Keratinocyte (primary cell): ENCODE measurements at regions not wholly inside any gene's neighbourhood (a gene's known extent, or its start where the extent isn't known, plus 50 kb on each side); places are given as distances from the start of the nearest gene placed in this dataset.

Experiments used
- DNase-seq: peaks from one replicate; pipeline ENCODE4 v3.0.0-alpha.2; 2011; ENCODE audit warnings: low read depth, missing footprints, low spot score
- FAIRE-seq: peaks from 2 replicates; lab custom pipeline; 2011; peaks lifted over from hg19 to GRCh38; lab: Jason Lieb, UNC
- H2AFZ ChIP-seq: 2 replicates; pipeline ENCODE4 v1.6.0; 2012; ENCODE audit warnings: low read length, control low read depth, inconsistent platforms; ENCODE audit not compliant: control insufficient read depth
- H3K27ac ChIP-seq: 2 replicates; pipeline ENCODE4 v1.5.1; 2011; ENCODE audit warnings: low read length; ENCODE audit not compliant: control insufficient read depth, insufficient read depth
- H3K27me3 ChIP-seq: 3 replicates; pipeline ENCODE4 v1.6.0; 2011; ENCODE audit warnings: low read length; ENCODE audit not compliant: control insufficient read depth, insufficient read depth; ENCODE audit errors: extremely low read depth
- H3K36me3 ChIP-seq, 2 experiments: 2 replicates in 1 of 2; 3 replicates in 1 of 2; pipeline ENCODE4 v1.5.1; 2011; ENCODE audit warnings: low read length in 2 of 2, mild to moderate bottlenecking in 1 of 2; ENCODE audit not compliant: control insufficient read depth in 2 of 2, insufficient read depth in 2 of 2; ENCODE audit errors: extremely low read depth in 1 of 2
- H3K4me1 ChIP-seq: 3 replicates; pipeline ENCODE4 v1.5.1; 2011; ENCODE audit warnings: low read length; ENCODE audit not compliant: control insufficient read depth, insufficient read depth; ENCODE audit errors: extremely low read depth
- H3K4me2 ChIP-seq: 3 replicates; pipeline ENCODE4 v1.6.0; 2011; ENCODE audit warnings: low read depth, low read length; ENCODE audit not compliant: control insufficient read depth, insufficient read depth; ENCODE audit errors: extremely low read depth
- H3K4me3 ChIP-seq, 3 experiments: fragments of 200-600 bp in 1 of 3; sonication (generic) in 1 of 3; 2 replicates in 2 of 3; 3 replicates in 1 of 3; pipeline ENCODE4 v1.5.1; 2011 to 2016; ENCODE audit warnings: low read length in 3 of 3, mild to moderate bottlenecking in 3 of 3, control low read depth in 2 of 3, inconsistent platforms in 1 of 3, low read depth in 1 of 3, mixed read lengths in 1 of 3, mixed run types in 1 of 3, moderate library complexity in 1 of 3; ENCODE audit not compliant: control insufficient read depth in 2 of 3, insufficient read depth in 2 of 3; ENCODE audit errors: extremely low read depth in 1 of 3
- H3K79me2 ChIP-seq: 2 replicates; pipeline ENCODE4 v1.6.0; 2012; ENCODE audit warnings: low read length; ENCODE audit not compliant: control insufficient read depth, insufficient read depth
- H3K9ac ChIP-seq: 3 replicates; pipeline ENCODE4 v1.6.0; 2011; ENCODE audit warnings: low read length; ENCODE audit not compliant: control insufficient read depth, insufficient read depth; ENCODE audit errors: extremely low read depth
- H3K9me1 ChIP-seq: 3 replicates; pipeline ENCODE4 v1.6.0; 2011; ENCODE audit warnings: low read length; ENCODE audit not compliant: control insufficient read depth, insufficient read depth; ENCODE audit errors: extremely low read depth
- H3K9me3 ChIP-seq: 2 replicates; pipeline ENCODE4 v1.5.1; 2012; ENCODE audit warnings: low read depth, low read length; ENCODE audit not compliant: control insufficient read depth
- H4K20me1 ChIP-seq: 3 replicates; pipeline ENCODE4 v1.6.0; 2011; ENCODE audit warnings: low read length; ENCODE audit not compliant: control insufficient read depth, insufficient read depth; ENCODE audit errors: extremely low read depth
- EZH2 ChIP-seq: IDR thresholded peaks from one replicate; pipeline ENCODE4 v1.6.1; 2012; ENCODE audit warnings: inconsistent platforms, mild to moderate bottlenecking, low read length, moderate library complexity
- dilution Hi-C: fragments of 300-500 bp; cut with MboI; formaldehyde crosslinking; loops from one replicate; pipeline ENCODE4 v1.7.0; 2020; ENCODE audit warnings: low sequenced_read_pairs; ENCODE audit not compliant: extremely low pct_ligation_motif_present
- TF ChIP-seq, protein P1 (sequence below), 3 experiments: IDR thresholded peaks in 1 of 3; conservative IDR thresholded peaks in 1 of 3; optimal IDR thresholded peaks in 1 of 3; 2 replicates in 2 of 3; 3 replicates in 1 of 3; pipeline versions ENCODE3 to v1.5.1; 2011; ENCODE audit warnings: low read length in 3 of 3, mild to moderate bottlenecking in 3 of 3, moderate library complexity in 2 of 3, control low read depth in 1 of 3, inconsistent platforms in 1 of 3; ENCODE audit not compliant: insufficient read depth in 2 of 3; ENCODE audit errors: extremely low read depth in 1 of 3

DNA sequence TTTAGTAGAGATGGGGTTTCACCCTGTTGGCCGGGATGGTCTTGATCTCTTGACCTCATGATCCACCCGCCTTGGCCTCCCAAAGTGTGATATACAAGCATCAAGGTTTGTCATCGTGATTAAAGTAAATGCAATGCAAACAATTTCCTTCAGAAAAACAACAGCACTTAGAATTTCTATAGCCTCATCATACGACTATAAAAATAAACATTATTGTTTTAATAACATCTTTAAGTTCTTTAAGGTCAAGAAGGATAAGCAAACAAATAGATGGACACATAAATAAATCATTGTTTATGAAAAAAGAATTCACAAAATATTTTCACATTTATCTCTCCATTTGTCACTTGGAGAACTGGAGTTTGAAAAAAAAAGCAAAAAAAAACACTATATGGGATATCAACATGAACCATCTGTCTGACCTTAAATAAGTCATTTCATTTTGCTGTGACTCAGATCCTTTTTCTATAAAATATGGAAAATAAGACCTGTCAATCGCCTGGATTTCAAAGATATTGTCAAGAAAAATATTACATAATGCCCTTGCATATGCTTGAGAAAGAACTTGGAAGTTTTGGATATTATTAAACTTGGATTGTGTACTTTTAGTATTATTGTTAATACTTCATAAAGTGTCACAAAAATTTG lies 642.0 kb upstream of the KCNMB2 start:
- FAIRE-seq (no peak), DNase-seq (no peak)
- H4K20me1 ChIP-seq: no peaks in the 10 kb centered on the region
- no peaks in the 10 kb centered on the region for H3K9me1 ChIP-seq
- no peaks in the 10 kb centered on the region for H3K79me2 ChIP-seq
- no peak overlapping the region for H3K9ac ChIP-seq
- no peak overlapping the region for H3K4me3 ChIP-seq
- dilution Hi-C loops: no loop called here
- no peak overlapping the region for H2AFZ ChIP-seq
- no peak overlapping the region for H3K27ac ChIP-seq
- H3K36me3 ChIP-seq: no peaks in the 10 kb centered on the region
- no peak for TF ChIP-seq EZH2
- TF ChIP-seq, protein P1, sequence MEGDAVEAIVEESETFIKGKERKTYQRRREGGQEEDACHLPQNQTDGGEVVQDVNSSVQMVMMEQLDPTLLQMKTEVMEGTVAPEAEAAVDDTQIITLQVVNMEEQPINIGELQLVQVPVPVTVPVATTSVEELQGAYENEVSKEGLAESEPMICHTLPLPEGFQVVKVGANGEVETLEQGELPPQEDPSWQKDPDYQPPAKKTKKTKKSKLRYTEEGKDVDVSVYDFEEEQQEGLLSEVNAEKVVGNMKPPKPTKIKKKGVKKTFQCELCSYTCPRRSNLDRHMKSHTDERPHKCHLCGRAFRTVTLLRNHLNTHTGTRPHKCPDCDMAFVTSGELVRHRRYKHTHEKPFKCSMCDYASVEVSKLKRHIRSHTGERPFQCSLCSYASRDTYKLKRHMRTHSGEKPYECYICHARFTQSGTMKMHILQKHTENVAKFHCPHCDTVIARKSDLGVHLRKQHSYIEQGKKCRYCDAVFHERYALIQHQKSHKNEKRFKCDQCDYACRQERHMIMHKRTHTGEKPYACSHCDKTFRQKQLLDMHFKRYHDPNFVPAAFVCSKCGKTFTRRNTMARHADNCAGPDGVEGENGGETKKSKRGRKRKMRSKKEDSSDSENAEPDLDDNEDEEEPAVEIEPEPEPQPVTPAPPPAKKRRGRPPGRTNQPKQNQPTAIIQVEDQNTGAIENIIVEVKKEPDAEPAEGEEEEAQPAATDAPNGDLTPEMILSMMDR (optimal IDR thresholded peaks at IDR 0.05 in 1 of 3, IDR thresholded peaks at IDR 0.05 in 1 of 3, conservative IDR thresholded peaks at IDR 0.05 in 1 of 3; ENCODE audit: extremely low read depth in 1 of 3, insufficient read depth in 2 of 3, low read length in 3 of 3): no peak
- no peaks in the 10 kb centered on the region for H3K4me1 ChIP-seq
- no peaks in the 10 kb centered on the region for H3K9me3 ChIP-seq
- no peak overlapping the region for H3K4me2 ChIP-seq
- H3K27me3 ChIP-seq: no peaks in the 10 kb centered on the region

DNA sequence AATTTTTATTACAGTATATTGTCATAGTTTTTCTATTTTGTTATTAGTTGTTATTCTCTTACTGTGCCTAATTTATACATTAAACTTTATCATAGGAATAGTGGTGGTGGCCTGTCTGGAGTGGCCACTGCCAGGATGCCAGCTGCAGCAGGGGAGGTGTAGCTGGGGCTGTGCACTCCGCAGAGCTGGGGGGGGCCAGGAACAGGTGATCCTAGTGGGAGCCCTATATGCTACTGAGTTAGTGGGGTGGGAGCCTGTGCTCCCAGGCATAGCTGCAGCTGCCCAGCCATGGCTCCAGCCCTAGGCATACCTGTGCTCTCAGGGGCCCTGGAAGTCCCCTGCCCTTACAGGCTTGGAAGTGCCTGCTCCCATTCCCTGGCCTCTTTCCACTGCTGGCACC lies 638.1 kb upstream of the KCNMB2 start:
- no peak overlapping the region for H3K4me2 ChIP-seq
- TF ChIP-seq, protein P1 (optimal IDR thresholded peaks at IDR 0.05 in 1 of 3, IDR thresholded peaks at IDR 0.05 in 1 of 3, conservative IDR thresholded peaks at IDR 0.05 in 1 of 3; ENCODE audit: extremely low read depth in 1 of 3, insufficient read depth in 2 of 3, low read length in 3 of 3): no peak
- no peak for TF ChIP-seq EZH2
- H2AFZ ChIP-seq: no peak overlapping the region
- no peak overlapping the region for H3K9ac ChIP-seq
- dilution Hi-C loops: no loop called here
- H3K4me3 ChIP-seq: no peak overlapping the region
- DNase-seq (no peak), FAIRE-seq (no peak)
- H3K9me1 ChIP-seq: no peaks in the 10 kb centered on the region
- H3K27ac ChIP-seq: no peak overlapping the region
- H3K36me3 ChIP-seq: no peaks in the 10 kb centered on the region
- no peaks in the 10 kb centered on the region for H4K20me1 ChIP-seq
- no peaks in the 10 kb centered on the region for H3K79me2 ChIP-seq
- H3K4me1 ChIP-seq: no peaks in the 10 kb centered on the region
- H3K9me3 ChIP-seq: no peaks in the 10 kb centered on the region
- H3K27me3 ChIP-seq: no peaks in the 10 kb centered on the region
